ENCODE measurements at regions not wholly inside any gene's neighbourhood (a gene's known extent, or its start where the extent isn't known, plus 50 kb on each side); places are given as distances from the start of the nearest gene placed in this dataset.

- H3K4ac ChIP-seq (ENCODE audit: low read length): no peak overlapping the region
- H3K18ac ChIP-seq (ENCODE audit: low read length): peak overlapping the region; percentile 31
- no peaks in the 10 kb centered on the region for H3K79me1 ChIP-seq (ENCODE audit: low read depth, low read length)
- peaks cover 0 to 3% of the 10 kb centered on the region in 2 donors for H3K4me1 ChIP-seq (ENCODE audit: control insufficient read depth in 2 of 2, insufficient read depth in 1 of 2, low read depth in 1 of 2, low read length in 2 of 2)
- WGBS, 2 donors (ENCODE audit: extremely low coverage in 2 of 2, insufficient read length in 2 of 2, insufficient replicate concordance in 1 of 2): no CpG with 5 or more reads among the region's 10 CpGs
- H3K27me3 ChIP-seq (ENCODE audit: control insufficient read depth in 3 of 3, insufficient read depth in 3 of 3, low read depth in 1 of 3, low read length in 3 of 3): peaks cover 0 to 10% (median 0%) of the 10 kb centered on the region in 3 experiments
- no peak for DNase-seq (ENCODE audit: low spot score)
- H3K4me3 ChIP-seq (ENCODE audit: low read length in 2 of 2): no peak overlapping the region
- no peak overlapping the region for H3K27ac ChIP-seq (replicated peaks; ENCODE audit: low read length)
- no peak overlapping the region for H2BK5ac ChIP-seq (ENCODE audit: low read length)
- H4K8ac ChIP-seq (ENCODE audit: low read depth, low read length): no peak overlapping the region
- no peak overlapping the region for H2BK12ac ChIP-seq (ENCODE audit: low read length)
- H2AFZ ChIP-seq (ENCODE audit: low read length): no peak overlapping the region
- H3K14ac ChIP-seq (ENCODE audit: low read length): no peak overlapping the region
- H3K4me2 ChIP-seq (ENCODE audit: insufficient read depth, low read length, poor library complexity, severe bottlenecking): no peak overlapping the region
- no peak overlapping the region for H3K9ac ChIP-seq (ENCODE audit: low read depth, low read length, poor library complexity)
- no peak overlapping the region for H2BK120ac ChIP-seq (ENCODE audit: low read depth, low read length)
- H3K23ac ChIP-seq (ENCODE audit: low read depth, low read length, poor library complexity): no peak overlapping the region
- H3K36me3 ChIP-seq (replicated peaks in 1 of 2; ENCODE audit: control insufficient read depth in 2 of 2, insufficient read depth in 2 of 2, low read length in 2 of 2): no peaks in the 10 kb centered on the region
- no peak overlapping the region for H2AK5ac ChIP-seq (ENCODE audit: low read depth, low read length)
- no peak overlapping the region for H4K91ac ChIP-seq (ENCODE audit: low read depth, low read length, poor library complexity)
- H2BK15ac ChIP-seq (ENCODE audit: low read length): peak overlapping the region; percentile 88
- no peaks in the 10 kb centered on the region for H3K9me3 ChIP-seq (replicated peaks in 1 of 2; ENCODE audit: control insufficient read depth in 2 of 2, insufficient read depth in 1 of 2, low read depth in 1 of 2, low read length in 2 of 2)
Observed at GRCh38 chr6:14252271-14252850, 134.8 kb downstream of the CD83 start.

GRCh38 chr6:14254505-14254904 is 136.9 kb downstream of the CD83 start:
- H2AFZ ChIP-seq (ENCODE audit: low read length): no peak overlapping the region
- no peak overlapping the region for H3K4me3 ChIP-seq (ENCODE audit: low read length in 2 of 2)
- no peak overlapping the region for H4K8ac ChIP-seq (ENCODE audit: low read depth, low read length)
- no peak overlapping the region for H2AK5ac ChIP-seq (ENCODE audit: low read depth, low read length)
- H3K9me3 ChIP-seq (replicated peaks in 1 of 2; ENCODE audit: control insufficient read depth in 2 of 2, insufficient read depth in 1 of 2, low read depth in 1 of 2, low read length in 2 of 2): no peaks in the 10 kb centered on the region
- H4K91ac ChIP-seq (ENCODE audit: low read depth, low read length, poor library complexity): no peak overlapping the region
- H2BK15ac ChIP-seq (ENCODE audit: low read length): no peak overlapping the region
- H3K36me3 ChIP-seq (replicated peaks in 1 of 2; ENCODE audit: control insufficient read depth in 2 of 2, insufficient read depth in 2 of 2, low read length in 2 of 2): no peaks in the 10 kb centered on the region
- no peak overlapping the region for H3K9ac ChIP-seq (ENCODE audit: low read depth, low read length, poor library complexity)
- no CpG with 5 or more reads among the region's 7 CpGs for WGBS, 2 donors (ENCODE audit: extremely low coverage in 2 of 2, insufficient read length in 2 of 2, insufficient replicate concordance in 1 of 2)
- no peak overlapping the region for H3K18ac ChIP-seq (ENCODE audit: low read length)
- no peak overlapping the region for H3K23ac ChIP-seq (ENCODE audit: low read depth, low read length, poor library complexity)
- H3K4me1 ChIP-seq (ENCODE audit: control insufficient read depth in 2 of 2, insufficient read depth in 1 of 2, low read depth in 1 of 2, low read length in 2 of 2): peaks cover 9 to 12% of the 10 kb centered on the region in 2 donors
- no peak overlapping the region for H3K27ac ChIP-seq (replicated peaks; ENCODE audit: low read length)
- no peak overlapping the region for H3K4me2 ChIP-seq (ENCODE audit: insufficient read depth, low read length, poor library complexity, severe bottlenecking)
- no peak for DNase-seq (ENCODE audit: low spot score)
- H3K14ac ChIP-seq (ENCODE audit: low read length): no peak overlapping the region
- H2BK5ac ChIP-seq (ENCODE audit: low read length): no peak overlapping the region
- H3K4ac ChIP-seq (ENCODE audit: low read length): no peak overlapping the region
- no peak overlapping the region for H2BK120ac ChIP-seq (ENCODE audit: low read depth, low read length)
- no peak overlapping the region for H2BK12ac ChIP-seq (ENCODE audit: low read length)
- H3K27me3 ChIP-seq (ENCODE audit: control insufficient read depth in 3 of 3, insufficient read depth in 3 of 3, low read depth in 1 of 3, low read length in 3 of 3): peaks cover 0 to 10% (median 0%) of the 10 kb centered on the region in 3 experiments
- H3K79me1 ChIP-seq (ENCODE audit: low read depth, low read length): no peaks in the 10 kb centered on the region

- Histone ChIP-seq H2BK15ac (ENCODE audit: low read length) (no peak overlapping the region), H2BK12ac (ENCODE audit: low read length) (no peak overlapping the region), H4K91ac (ENCODE audit: low read depth, low read length, poor library complexity) (no peak overlapping the region), H3K27me3 (ENCODE audit: control insufficient read depth in 3 of 3, insufficient read depth in 3 of 3, low read depth in 1 of 3, low read length in 3 of 3) (peaks cover 0 to 10% (median 0%) of the 10 kb centered on the region in 3 experiments), H4K8ac (ENCODE audit: low read depth, low read length) (no peak overlapping the region), H3K79me1 (ENCODE audit: low read depth, low read length) (no peaks in the 10 kb centered on the region), H3K14ac (ENCODE audit: low read length) (no peak overlapping the region), H2BK5ac (ENCODE audit: low read length) (no peak overlapping the region), H2BK120ac (ENCODE audit: low read depth, low read length) (no peak overlapping the region), H3K36me3 (replicated peaks in 1 of 2; ENCODE audit: control insufficient read depth in 2 of 2, insufficient read depth in 2 of 2, low read length in 2 of 2) (no peaks in the 10 kb centered on the region), H3K4me2 (ENCODE audit: insufficient read depth, low read length, poor library complexity, severe bottlenecking) (no peak overlapping the region), H3K27ac (replicated peaks; ENCODE audit: low read length) (no peak overlapping the region), H3K9me3 (replicated peaks in 1 of 2; ENCODE audit: control insufficient read depth in 2 of 2, insufficient read depth in 1 of 2, low read depth in 1 of 2, low read length in 2 of 2) (peaks cover 3% of the 10 kb centered on the region in 2 donors), H3K4ac (ENCODE audit: low read length) (no peak overlapping the region), H2AK5ac (ENCODE audit: low read depth, low read length) (no peak overlapping the region), H3K4me1 (ENCODE audit: control insufficient read depth in 2 of 2, insufficient read depth in 1 of 2, low read depth in 1 of 2, low read length in 2 of 2) (peaks cover 13 to 16% of the 10 kb centered on the region in 2 donors), H3K9ac (ENCODE audit: low read depth, low read length, poor library complexity) (no peak overlapping the region), H3K18ac (ENCODE audit: low read length) (no peak overlapping the region), H3K23ac (ENCODE audit: low read depth, low read length, poor library complexity) (no peak overlapping the region), H2AFZ (ENCODE audit: low read length) (no peak overlapping the region), H3K4me3 (ENCODE audit: low read length in 2 of 2) (no peak overlapping the region)
- no peak for DNase-seq (ENCODE audit: low spot score)
- no CpG with 5 or more reads among the region's 6 CpGs for WGBS, 2 donors (ENCODE audit: extremely low coverage in 2 of 2, insufficient read length in 2 of 2, insufficient replicate concordance in 1 of 2)
Observed at GRCh38 chr6:14255916-14256315, 138.3 kb downstream of the CD83 start.

- no peak overlapping the region for H2BK15ac ChIP-seq (ENCODE audit: low read length)
- no peak overlapping the region for H2AK5ac ChIP-seq (ENCODE audit: low read depth, low read length)
- no peaks in the 10 kb centered on the region for H3K79me1 ChIP-seq (ENCODE audit: low read depth, low read length)
- H2BK5ac ChIP-seq (ENCODE audit: low read length): no peak overlapping the region
- peaks cover 0 to 10% (median 0%) of the 10 kb centered on the region in 3 experiments for H3K27me3 ChIP-seq (ENCODE audit: control insufficient read depth in 3 of 3, insufficient read depth in 3 of 3, low read depth in 1 of 3, low read length in 3 of 3)
- peaks cover 3 to 5% of the 10 kb centered on the region in 2 donors for H3K9me3 ChIP-seq (replicated peaks in 1 of 2; ENCODE audit: control insufficient read depth in 2 of 2, insufficient read depth in 1 of 2, low read depth in 1 of 2, low read length in 2 of 2)
- H3K23ac ChIP-seq (ENCODE audit: low read depth, low read length, poor library complexity): no peak overlapping the region
- no peak overlapping the region for H3K14ac ChIP-seq (ENCODE audit: low read length)
- no peak overlapping the region for H2BK120ac ChIP-seq (ENCODE audit: low read depth, low read length)
- H3K4me1 ChIP-seq (ENCODE audit: control insufficient read depth in 2 of 2, insufficient read depth in 1 of 2, low read depth in 1 of 2, low read length in 2 of 2): peaks cover 10 to 16% of the 10 kb centered on the region in 2 donors
- H4K8ac ChIP-seq (ENCODE audit: low read depth, low read length): no peak overlapping the region
- no peak overlapping the region for H2AFZ ChIP-seq (ENCODE audit: low read length)
- H2BK12ac ChIP-seq (ENCODE audit: low read length): no peak overlapping the region
- H4K91ac ChIP-seq (ENCODE audit: low read depth, low read length, poor library complexity): no peak overlapping the region
- DNase-seq (ENCODE audit: low spot score): no peak
- H3K4me2 ChIP-seq (ENCODE audit: insufficient read depth, low read length, poor library complexity, severe bottlenecking): no peak overlapping the region
- H3K18ac ChIP-seq (ENCODE audit: low read length): no peak overlapping the region
- H3K4ac ChIP-seq (ENCODE audit: low read length): no peak overlapping the region
- no peak overlapping the region for H3K9ac ChIP-seq (ENCODE audit: low read depth, low read length, poor library complexity)
- no peaks in the 10 kb centered on the region for H3K36me3 ChIP-seq (replicated peaks in 1 of 2; ENCODE audit: control insufficient read depth in 2 of 2, insufficient read depth in 2 of 2, low read length in 2 of 2)
- H3K27ac ChIP-seq (replicated peaks; ENCODE audit: low read length): no peak overlapping the region
- no CpG with 5 or more reads among the region's 2 CpGs for WGBS, 2 donors (ENCODE audit: extremely low coverage in 2 of 2, insufficient read length in 2 of 2, insufficient replicate concordance in 1 of 2)
- no peak overlapping the region for H3K4me3 ChIP-seq (ENCODE audit: low read length in 2 of 2)
Observed at GRCh38 chr6:14258117-14258516, 140.5 kb downstream of the CD83 start.
